Middle frontal gyrus (tissue), 1 donor: ENCODE measurements at regions not wholly inside any gene's neighbourhood (a gene's known extent, or its start where the extent isn't known, plus 50 kb on each side); places are given as distances from the start of the nearest gene placed in this dataset.

Experiments
- DNase-seq: peaks from one replicate; pipeline ENCODE4 v3.0.0-alpha.2; 2015; ENCODE audit warnings: low spot score; ENCODE audit errors: extremely low spot score

- DNase-seq: peak; percentile 32
Observed at GRCh38 chr12:90090929-90091651, 382.5 kb upstream of the ATP2B1 start.

GRCh38 chr12:90086281-90086680 is 377.6 kb upstream of the ATP2B1 start:
- no peak for DNase-seq

- DNase-seq: no peak
Observed at GRCh38 chr12:90085494-90086274, 377.0 kb upstream of the ATP2B1 start.

- DNase-seq: no peak
Observed at GRCh38 chr12:90084018-90084417, 375.4 kb upstream of the ATP2B1 start.

GRCh38 chr12:90080616-90081015 is 372.0 kb upstream of the ATP2B1 start:
- DNase-seq: no peak

- DNase-seq: no peak
Observed at GRCh38 chr12:90079529-90080210, 371.0 kb upstream of the ATP2B1 start.

GRCh38 chr12:90078344-90078743 is 369.7 kb upstream of the ATP2B1 start:
- DNase-seq: no peak

- DNase-seq: no peak
Observed at GRCh38 chr12:90077756-90078155, 369.1 kb upstream of the ATP2B1 start.

- no peak for DNase-seq
Observed at GRCh38 chr12:90076851-90077319, 368.2 kb upstream of the ATP2B1 start.

GRCh38 chr12:90075685-90076084 is 367.0 kb upstream of the ATP2B1 start:
- DNase-seq: no peak

- no peak for DNase-seq
Observed at GRCh38 chr12:90074086-90074485, 365.4 kb upstream of the ATP2B1 start.

- no peak for DNase-seq
Observed at GRCh38 chr12:90071996-90072395, 363.4 kb upstream of the ATP2B1 start.

GRCh38 chr12:90069711-90070110 is 361.1 kb upstream of the ATP2B1 start:
- no peak for DNase-seq

- no peak for DNase-seq
Observed at GRCh38 chr12:90067791-90068190, 359.2 kb upstream of the ATP2B1 start.

- DNase-seq: no peak
Observed at GRCh38 chr12:90064852-90065801, 356.5 kb upstream of the ATP2B1 start.

- DNase-seq: no peak
Observed at GRCh38 chr12:90062799-90063198, 354.2 kb upstream of the ATP2B1 start.

- no peak for DNase-seq
Observed at GRCh38 chr12:90061809-90062208, 353.2 kb upstream of the ATP2B1 start.

- DNase-seq: no peak
Observed at GRCh38 chr12:90060031-90060430, 351.4 kb upstream of the ATP2B1 start.

GRCh38 chr12:90058704-90059103 is 350.1 kb upstream of the ATP2B1 start:
- no peak for DNase-seq

GRCh38 chr12:90055071-90055470 is 346.4 kb upstream of the ATP2B1 start:
- no peak for DNase-seq

- DNase-seq: no peak
Observed at GRCh38 chr12:90048918-90049317, 340.3 kb upstream of the ATP2B1 start.
